Stomach smooth muscle (tissue), 2 donors: ENCODE measurements at regions not wholly inside any gene's neighbourhood (a gene's known extent, or its start where the extent isn't known, plus 50 kb on each side); places are given as distances from the start of the nearest gene placed in this dataset.

ENCODE experiments used
- H3K27ac ChIP-seq: one replicate; pipeline ENCODE4 v1.7.0; 2013; ENCODE audit warnings: mild to moderate bottlenecking, low read length, inconsistent platforms
- H3K27me3 ChIP-seq, 2 donors: one replicate each; pipeline ENCODE4 v1.7.0; 2013; ENCODE audit warnings: low read length in 2 of 2; ENCODE audit not compliant: insufficient read depth in 2 of 2, control insufficient read depth in 1 of 2
- H3K36me3 ChIP-seq, 2 donors: one replicate each; pipeline ENCODE4 v1.7.0; 2013; ENCODE audit warnings: low read length in 2 of 2; ENCODE audit not compliant: control insufficient read depth in 2 of 2, insufficient read depth in 2 of 2
- H3K4me1 ChIP-seq: one replicate; pipeline ENCODE4 v1.7.0; 2013; ENCODE audit warnings: low read length; ENCODE audit not compliant: control insufficient read depth, insufficient read depth
- H3K4me3 ChIP-seq, 2 donors: one replicate each; pipeline ENCODE4 v1.7.0; 2013; ENCODE audit warnings: low read length in 2 of 2
- H3K9ac ChIP-seq, 2 donors: one replicate each; pipeline ENCODE4 v1.7.0; 2013; ENCODE audit warnings: low read length in 2 of 2, mild to moderate bottlenecking in 1 of 2
- H3K9me3 ChIP-seq, 2 donors: one replicate each; pipeline ENCODE4 v1.7.0; 2013; ENCODE audit warnings: low read length in 2 of 2; ENCODE audit not compliant: control insufficient read depth in 2 of 2
- donor health status: healthy.
- donor health status: Pancreatic carcinoma.

DNA sequence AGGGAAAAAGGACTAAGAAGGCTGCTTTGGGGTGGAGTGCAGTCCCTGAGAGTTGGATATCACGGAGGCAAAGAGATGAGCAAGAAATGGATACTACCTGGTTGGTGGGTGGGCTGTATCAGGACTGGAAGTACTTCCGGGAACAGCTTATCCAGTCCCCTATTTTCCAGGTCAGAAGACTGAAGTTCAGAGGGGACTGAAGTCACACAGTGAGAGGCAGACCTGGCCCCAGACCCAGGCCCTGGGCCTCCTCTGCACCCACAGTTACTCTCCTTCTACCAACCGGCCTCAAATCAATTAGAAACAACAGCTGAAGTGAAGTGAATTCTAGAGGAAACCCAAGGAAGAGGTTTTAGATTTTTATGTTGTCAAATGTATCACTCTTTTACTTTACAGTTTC is 93.6 kb upstream of the ALDH1B1 start:
- H3K27me3 ChIP-seq: no peaks in the 10 kb centered on the region
- no peak overlapping the region for H3K27ac ChIP-seq
- peaks cover 11% of the 10 kb centered on the region for H3K4me1 ChIP-seq
- H3K9me3 ChIP-seq: no peaks in the 10 kb centered on the region
- no peak overlapping the region for H3K9ac ChIP-seq
- no peak overlapping the region for H3K4me3 ChIP-seq
- H3K36me3 ChIP-seq: no peaks in the 10 kb centered on the region

DNA sequence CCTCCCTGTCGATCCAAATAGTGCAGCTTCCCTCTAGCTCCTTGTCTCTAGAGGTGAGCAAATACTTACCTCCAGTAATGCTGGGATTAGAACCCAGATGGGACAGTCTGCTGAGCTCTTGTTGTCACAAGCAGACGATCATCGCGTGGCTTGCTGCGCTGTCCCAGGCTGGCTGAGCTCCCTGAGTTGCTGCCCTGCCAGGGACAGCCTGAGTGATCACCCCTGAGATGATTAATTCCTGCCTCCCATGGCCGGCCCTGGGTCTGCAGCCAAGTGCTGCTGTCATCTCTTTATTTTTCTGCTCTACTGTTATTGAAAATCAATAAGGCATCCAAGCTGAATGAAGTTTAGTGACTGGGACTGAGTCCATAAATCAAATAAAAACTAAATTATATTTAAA is 94.0 kb upstream of the ALDH1B1 start:
- Histone ChIP-seq H3K36me3 (no peaks in the 10 kb centered on the region), H3K4me3 (no peak overlapping the region), H3K9ac (no peak overlapping the region), H3K27me3 (no peaks in the 10 kb centered on the region), H3K4me1 (peaks cover 14% of the 10 kb centered on the region), H3K27ac (no peak overlapping the region), H3K9me3 (no peaks in the 10 kb centered on the region)

DNA sequence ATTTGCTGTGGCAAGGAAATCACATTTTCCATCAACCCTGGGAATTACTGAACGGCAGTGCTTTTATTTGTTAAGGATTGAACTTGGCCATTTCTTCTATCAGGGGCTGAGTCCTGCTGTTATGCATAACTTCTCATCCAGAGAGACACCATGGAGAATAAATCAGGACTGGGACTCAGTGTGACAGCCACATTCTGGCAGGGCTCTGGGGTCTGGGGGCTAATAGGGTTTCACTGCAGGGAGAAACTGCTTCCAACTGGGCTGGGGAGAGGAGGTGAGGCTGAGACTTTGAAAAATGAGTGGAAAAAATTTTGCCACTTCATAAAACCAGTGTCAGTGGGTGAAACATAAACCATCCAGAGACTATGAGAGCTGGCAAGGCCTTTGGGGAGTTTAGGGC is 95.7 kb upstream of the ALDH1B1 start:
- no peaks in the 10 kb centered on the region for H3K27me3 ChIP-seq
- no peaks in the 10 kb centered on the region for H3K9me3 ChIP-seq
- H3K27ac ChIP-seq: no peak overlapping the region
- H3K4me3 ChIP-seq: no peak overlapping the region
- H3K4me1 ChIP-seq: peaks cover 14% of the 10 kb centered on the region
- H3K36me3 ChIP-seq: no peaks in the 10 kb centered on the region
- H3K9ac ChIP-seq: no peak overlapping the region

DNA sequence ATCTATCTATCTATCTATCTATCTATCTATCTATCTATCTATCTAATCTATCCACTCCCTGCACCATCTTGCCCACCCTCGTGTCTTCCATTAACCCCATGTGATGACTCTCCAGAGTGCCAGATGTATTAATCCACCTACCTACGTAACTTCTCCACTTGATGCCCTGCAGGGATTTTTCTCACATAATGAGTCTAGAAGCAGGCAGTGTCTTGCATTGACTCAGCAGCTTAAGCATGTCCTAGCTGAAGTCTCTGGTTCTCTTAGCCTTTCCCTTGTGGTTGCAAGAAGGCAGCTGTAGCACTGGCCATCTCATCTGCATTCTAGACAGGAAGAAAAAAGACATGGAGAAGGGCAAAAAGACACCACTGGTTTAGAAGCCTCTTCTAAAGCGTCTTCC is 96.7 kb upstream of the ALDH1B1 start:
- H3K9ac ChIP-seq: no peak overlapping the region
- no peaks in the 10 kb centered on the region for H3K36me3 ChIP-seq
- no peaks in the 10 kb centered on the region for H3K9me3 ChIP-seq
- peaks cover 14% of the 10 kb centered on the region for H3K4me1 ChIP-seq
- H3K27me3 ChIP-seq: no peaks in the 10 kb centered on the region
- H3K27ac ChIP-seq: no peak overlapping the region
- H3K4me3 ChIP-seq: no peak overlapping the region

- Histone ChIP-seq H3K9me3 (no peaks in the 10 kb centered on the region), H3K27me3 (no peaks in the 10 kb centered on the region), H3K9ac (no peak overlapping the region), H3K27ac (no peak overlapping the region), H3K36me3 (no peaks in the 10 kb centered on the region), H3K4me3 (no peak overlapping the region), H3K4me1 (peaks cover 14% of the 10 kb centered on the region)
Observed at GRCh38 chr9:38294220-38294960, 98.1 kb upstream of the ALDH1B1 start.

DNA sequence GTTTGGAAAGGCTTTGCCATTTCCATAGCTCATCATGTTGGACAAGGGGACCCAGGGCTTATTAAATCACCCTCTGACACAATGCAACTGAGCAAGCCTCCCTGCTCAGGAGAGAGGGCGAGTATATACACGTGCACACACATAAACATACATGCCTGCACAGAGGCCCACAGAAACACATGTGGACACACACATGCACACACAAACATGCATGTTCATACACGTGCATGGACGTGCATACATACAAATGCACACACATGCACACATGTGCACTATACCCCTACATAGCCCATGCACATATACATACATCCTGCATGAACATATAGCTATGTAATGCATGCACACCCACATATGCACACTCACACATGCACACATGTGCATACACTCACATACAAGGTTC is 99.5 kb upstream of the ALDH1B1 start:
- Histone ChIP-seq H3K4me1 (peaks cover 14% of the 10 kb centered on the region), H3K27ac (no peak overlapping the region), H3K36me3 (no peaks in the 10 kb centered on the region), H3K9ac (no peak overlapping the region), H3K27me3 (no peaks in the 10 kb centered on the region), H3K4me3 (no peak overlapping the region), H3K9me3 (no peaks in the 10 kb centered on the region)

DNA sequence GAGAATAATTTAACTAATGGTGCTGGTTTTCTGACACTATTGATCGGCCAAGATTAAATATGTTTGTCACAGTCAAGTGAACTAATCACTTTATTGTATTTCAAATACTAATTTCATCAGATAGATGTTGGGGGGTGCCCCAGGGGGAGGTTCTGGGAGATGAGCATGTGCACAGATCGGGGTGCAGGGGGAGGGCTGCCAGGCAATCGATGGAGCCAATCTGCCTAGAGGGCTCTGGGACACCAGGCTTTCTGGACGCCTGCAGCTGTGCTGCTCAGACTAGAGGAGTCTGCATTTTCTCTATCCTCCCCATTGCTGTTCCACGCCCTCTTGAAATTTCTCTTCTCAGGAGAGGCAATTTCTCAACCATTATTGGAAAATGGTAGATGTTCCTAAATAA is 100.0 kb upstream of the ALDH1B1 start:
- H3K4me3 ChIP-seq: no peak overlapping the region
- no peaks in the 10 kb centered on the region for H3K36me3 ChIP-seq
- H3K27ac ChIP-seq: no peak overlapping the region
- H3K9ac ChIP-seq: no peak overlapping the region
- no peaks in the 10 kb centered on the region for H3K27me3 ChIP-seq
- peaks cover 14% of the 10 kb centered on the region for H3K4me1 ChIP-seq
- no peaks in the 10 kb centered on the region for H3K9me3 ChIP-seq

GRCh38 chr9:38289866-38290245 is 102.6 kb upstream of the ALDH1B1 start:
- Histone ChIP-seq H3K27me3 (no peaks in the 10 kb centered on the region), H3K4me3 (no peak overlapping the region), H3K9ac (no peak overlapping the region), H3K4me1 (peaks cover 11% of the 10 kb centered on the region), H3K9me3 (no peaks in the 10 kb centered on the region), H3K36me3 (no peaks in the 10 kb centered on the region), H3K27ac (no peak overlapping the region)

DNA sequence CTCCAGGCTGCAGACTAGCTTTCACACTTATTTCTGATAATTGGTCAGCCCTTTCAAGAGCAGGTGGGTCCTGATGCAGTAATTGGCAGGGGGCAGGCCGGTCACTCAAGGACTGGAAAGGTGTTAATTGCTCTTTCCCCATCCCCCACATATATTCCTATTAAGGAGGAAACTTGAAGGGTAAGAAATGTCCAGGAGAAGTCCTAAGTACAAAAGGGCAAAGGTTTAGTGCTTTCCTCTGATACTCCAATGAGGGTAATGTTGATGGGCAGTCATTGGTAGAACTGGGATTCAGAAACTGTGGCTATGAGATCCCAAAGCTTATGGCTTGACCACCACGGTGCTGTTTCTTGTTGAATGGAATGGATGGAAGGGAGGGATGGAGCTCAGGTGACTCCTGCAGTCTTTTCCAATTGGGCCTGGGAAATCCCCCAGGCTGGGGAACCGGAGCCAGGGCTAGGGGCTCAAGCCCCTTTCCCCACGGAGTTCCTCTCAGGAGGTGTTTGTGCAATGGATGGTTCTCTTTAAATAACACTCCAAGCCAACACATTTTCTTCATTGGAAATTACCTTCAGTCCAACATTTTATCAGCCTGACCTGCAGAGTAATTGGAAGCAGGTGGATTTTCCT is 103.2 kb upstream of the ALDH1B1 start:
- Histone ChIP-seq H3K36me3 (no peaks in the 10 kb centered on the region), H3K9ac (no peak overlapping the region), H3K4me3 (no peak overlapping the region), H3K4me1 (peaks cover 7% of the 10 kb centered on the region), H3K27me3 (no peaks in the 10 kb centered on the region), H3K27ac (no peak overlapping the region), H3K9me3 (no peaks in the 10 kb centered on the region)

- Histone ChIP-seq H3K9ac (no peak overlapping the region), H3K36me3 (no peaks in the 10 kb centered on the region), H3K4me1 (no peaks in the 10 kb centered on the region), H3K27me3 (no peaks in the 10 kb centered on the region), H3K9me3 (no peaks in the 10 kb centered on the region), H3K4me3 (no peak overlapping the region), H3K27ac (no peak overlapping the region)
Observed at GRCh38 chr9:38288502-38288901, 104.0 kb upstream of the ALDH1B1 start.

- Histone ChIP-seq H3K4me1 (no peaks in the 10 kb centered on the region), H3K4me3 (no peak overlapping the region), H3K9me3 (no peaks in the 10 kb centered on the region), H3K27me3 (no peaks in the 10 kb centered on the region), H3K27ac (no peak overlapping the region), H3K9ac (no peak overlapping the region), H3K36me3 (no peaks in the 10 kb centered on the region)
Observed at GRCh38 chr9:38287420-38287985, 105.0 kb upstream of the ALDH1B1 start.
